ENCODE measurements at regions not wholly inside any gene's neighbourhood (a gene's known extent, or its start where the extent isn't known, plus 50 kb on each side); places are given as distances from the start of the nearest gene placed in this dataset.

- DNase-seq = peak; percentile 33
These were observed 206.6 kb upstream of the RFX3 start for GRCh38 chr9:3732077-3733038.

- DNase-seq = no peak
These were observed 204.7 kb upstream of the RFX3 start for GRCh38 chr9:3730511-3730922.

GRCh38 chr9:3721096-3721495, 195.3 kb upstream of the RFX3 start:
- DNase-seq = no peak

DNA sequence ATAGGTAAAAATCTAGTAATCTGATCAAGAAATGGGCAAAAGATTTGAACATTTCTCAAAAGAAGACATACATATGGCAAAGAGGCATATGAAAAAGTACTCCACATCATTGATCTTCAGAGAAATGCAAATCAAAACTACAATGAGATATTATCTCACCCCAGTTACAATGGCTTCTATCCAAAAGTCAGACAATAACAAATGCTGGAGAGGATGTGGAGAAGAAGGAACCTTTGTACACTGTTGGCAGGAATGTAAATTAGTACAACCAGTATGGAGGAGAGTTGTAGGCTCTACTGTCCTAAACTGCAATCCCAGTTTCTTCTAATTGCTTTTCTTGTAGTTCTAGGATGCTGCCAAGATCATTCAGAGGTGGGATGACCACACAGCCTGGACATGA, 193.5 kb upstream of the RFX3 start:
- no peak for DNase-seq

DNA sequence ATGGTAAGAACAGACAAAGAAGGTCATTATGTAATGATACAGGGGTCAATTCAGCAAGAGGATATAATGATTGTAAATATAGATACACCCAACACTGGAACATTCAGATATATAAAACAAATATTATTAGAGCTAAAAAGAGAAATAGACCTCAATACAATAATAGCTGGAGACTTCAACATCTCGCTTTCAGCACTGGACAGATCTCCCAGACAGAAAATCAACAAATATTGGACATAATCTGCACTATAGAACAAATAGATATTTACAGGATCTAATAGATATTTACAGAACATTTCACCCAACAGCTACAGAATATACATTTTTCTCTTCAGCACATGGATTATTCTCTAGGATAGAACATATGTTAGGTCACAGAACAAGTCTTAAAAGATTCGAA, 190.6 kb upstream of the RFX3 start:
- no peak for DNase-seq

GRCh38 chr9:3708751-3709150, 182.9 kb upstream of the RFX3 start:
- no peak for DNase-seq

DNA sequence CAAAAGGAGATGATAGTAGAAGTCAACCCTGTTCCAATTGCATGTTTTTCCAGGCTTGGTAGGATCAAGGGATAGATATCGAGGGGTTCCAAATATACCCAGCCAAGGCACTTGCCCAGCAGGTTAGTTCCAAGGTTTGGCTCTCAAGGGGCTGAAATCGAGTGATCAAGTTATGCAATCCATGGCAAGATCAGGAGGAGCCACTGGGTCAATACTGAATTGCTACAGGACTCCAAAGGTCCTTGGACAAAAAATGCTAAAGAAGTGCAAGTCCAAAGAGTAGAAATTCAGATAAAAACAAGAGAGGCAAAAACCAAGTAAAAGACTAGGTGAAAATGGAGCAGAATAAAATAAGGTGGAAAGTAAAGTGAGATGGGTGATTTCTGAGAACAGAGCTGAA, 179.1 kb upstream of the RFX3 start:
- no peak for DNase-seq

GRCh38 chr9:3700772-3701171, 175.0 kb upstream of the RFX3 start:
- no peak for DNase-seq

- no peak for DNase-seq
These were observed 174.1 kb upstream of the RFX3 start for GRCh38 chr9:3699883-3700282.

DNA sequence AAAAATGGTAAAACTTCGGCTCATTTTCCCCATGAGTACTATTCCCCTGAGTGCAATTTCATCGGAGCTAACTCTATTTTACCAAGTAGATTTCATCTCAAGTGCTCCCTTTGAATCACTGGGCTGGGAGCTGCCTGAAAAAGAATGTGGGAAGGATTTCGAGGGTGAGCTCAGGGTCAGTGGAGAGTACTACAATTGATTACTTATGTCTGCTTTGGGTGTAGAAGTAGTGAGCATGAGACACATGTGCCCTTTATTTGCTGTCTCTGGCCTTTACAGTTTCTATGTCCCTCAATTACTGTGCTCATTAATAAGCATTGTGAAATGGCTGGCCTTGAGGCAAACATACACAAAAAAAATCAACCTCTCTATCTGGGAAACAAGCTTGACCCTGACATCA, 172.7 kb upstream of the RFX3 start:
- no peak for DNase-seq

- no peak for DNase-seq
These were observed 172.3 kb upstream of the RFX3 start for GRCh38 chr9:3698076-3698475.

DNA sequence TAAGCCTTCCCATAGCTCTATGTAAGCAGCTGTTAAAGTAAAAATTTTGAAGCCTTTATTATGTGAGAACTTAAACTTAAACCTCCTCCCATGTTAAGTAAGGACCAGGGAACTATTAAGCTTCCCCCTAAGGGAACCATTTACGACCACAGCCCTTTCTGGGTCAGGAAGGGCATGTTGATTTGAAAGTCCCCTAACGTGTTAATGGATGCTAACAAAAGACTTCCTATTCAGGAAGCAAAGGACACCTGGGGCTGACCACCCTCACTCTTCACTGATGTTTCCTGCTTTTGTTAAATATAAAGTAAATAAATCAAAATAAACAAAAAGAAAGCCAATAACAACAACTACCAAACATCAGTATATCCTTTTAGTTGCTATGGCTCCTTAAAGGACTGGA, 170.6 kb upstream of the RFX3 start:
- DNase-seq = no peak

GRCh38 chr9:3692606-3693005, 166.8 kb upstream of the RFX3 start:
- no peak for DNase-seq

DNA sequence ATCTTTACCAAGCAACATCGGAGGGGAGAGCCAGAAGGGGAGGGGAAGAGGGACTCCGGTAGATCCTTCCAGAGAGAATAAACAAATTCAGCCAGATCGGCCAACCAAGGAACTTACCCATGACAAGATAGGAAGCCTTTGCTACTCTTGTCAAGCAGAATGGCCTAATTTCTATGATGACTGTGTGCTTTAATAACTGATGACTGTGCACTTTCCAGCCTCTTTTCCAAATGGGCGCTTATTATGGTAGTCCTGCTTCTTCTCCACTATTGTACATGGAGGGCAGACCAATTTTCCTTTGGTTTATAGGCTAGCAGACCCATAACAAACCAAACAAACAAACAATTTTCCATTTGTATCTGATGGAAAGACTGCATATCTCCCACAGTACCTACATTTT, 163.8 kb upstream of the RFX3 start:
- no peak for DNase-seq

DNA sequence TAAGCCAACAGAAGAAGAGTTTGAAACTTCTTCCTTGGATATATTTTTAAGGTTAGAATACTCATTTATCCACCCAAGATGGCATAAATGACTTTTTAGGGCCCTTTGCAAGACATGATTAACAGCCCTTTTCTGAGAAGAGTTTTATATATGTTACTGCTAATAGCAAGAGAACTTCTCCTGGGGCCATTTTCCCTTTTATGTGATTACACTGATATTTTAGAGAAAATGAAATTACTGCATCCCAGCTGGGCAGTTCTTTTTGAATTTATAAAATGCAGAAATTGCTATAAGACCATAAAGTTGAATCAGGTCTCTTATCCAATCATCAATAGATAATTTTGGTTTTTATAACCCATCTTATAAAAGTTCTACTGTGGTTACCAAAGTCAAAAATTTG, 161.3 kb upstream of the RFX3 start:
- no peak for DNase-seq

- DNase-seq = no peak
These were observed 156.4 kb upstream of the RFX3 start for GRCh38 chr9:3682186-3682585.

- DNase-seq = no peak
These were observed 151.7 kb upstream of the RFX3 start for GRCh38 chr9:3677541-3677940.

DNA sequence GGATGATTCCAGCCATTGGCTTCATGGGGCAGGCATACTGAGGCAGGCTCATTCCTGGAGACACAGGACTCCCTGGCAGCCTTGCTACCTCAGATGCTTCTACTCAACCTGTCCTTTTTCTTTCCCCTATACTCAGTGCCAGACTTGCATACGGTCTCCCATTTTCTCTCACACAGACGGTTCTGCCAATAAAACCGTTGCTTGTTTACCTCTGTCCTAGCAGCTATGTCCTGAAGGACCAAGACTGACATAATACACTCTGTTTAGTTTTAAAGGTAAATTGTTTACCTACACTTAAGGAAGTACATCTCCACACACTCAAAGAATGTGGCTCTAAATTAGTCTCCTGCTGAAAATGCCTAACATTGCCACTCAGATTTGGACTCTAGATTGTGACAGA, 151.0 kb upstream of the RFX3 start:
- no peak for DNase-seq

DNA sequence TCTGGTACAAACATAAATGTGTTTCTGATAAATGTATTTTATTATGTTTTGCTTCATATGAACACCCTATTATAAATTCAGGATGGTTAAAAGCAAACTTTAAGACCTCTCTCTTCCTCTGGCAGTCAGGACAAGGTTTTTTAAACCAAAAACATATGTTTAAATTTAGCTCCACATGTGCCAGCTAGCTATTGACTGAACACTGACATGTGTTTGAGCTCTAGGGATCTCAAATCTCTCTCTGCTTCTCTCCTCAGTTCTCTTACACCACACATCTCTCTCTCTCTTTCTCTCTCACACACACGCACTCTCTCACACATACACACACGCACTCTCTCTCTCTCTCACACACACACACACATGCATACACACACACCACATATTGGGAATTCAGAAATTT, 150.1 kb upstream of the RFX3 start:
- no peak for DNase-seq

DNA sequence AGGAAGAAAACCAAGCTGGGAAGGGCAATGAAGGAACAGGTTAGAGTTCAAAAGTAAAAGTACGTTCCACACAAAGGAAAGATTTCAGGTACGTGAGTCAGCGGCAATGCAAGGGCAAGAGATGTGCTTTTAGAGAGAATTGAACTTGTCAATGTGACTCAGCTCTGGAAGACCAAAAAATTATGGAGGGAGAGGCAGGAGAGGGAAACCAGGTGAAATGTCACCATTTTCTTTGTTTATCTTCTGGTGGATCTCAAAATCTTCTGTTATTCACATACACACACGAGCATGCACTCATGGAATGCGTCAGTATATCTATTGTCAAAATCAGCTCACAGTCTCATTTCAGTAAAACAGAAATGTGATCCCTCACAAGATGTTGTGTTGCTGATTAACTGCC, 148.8 kb upstream of the RFX3 start:
- no peak for DNase-seq

- no peak for DNase-seq
These were observed 146.6 kb upstream of the RFX3 start for GRCh38 chr9:3672399-3672798.

DNA sequence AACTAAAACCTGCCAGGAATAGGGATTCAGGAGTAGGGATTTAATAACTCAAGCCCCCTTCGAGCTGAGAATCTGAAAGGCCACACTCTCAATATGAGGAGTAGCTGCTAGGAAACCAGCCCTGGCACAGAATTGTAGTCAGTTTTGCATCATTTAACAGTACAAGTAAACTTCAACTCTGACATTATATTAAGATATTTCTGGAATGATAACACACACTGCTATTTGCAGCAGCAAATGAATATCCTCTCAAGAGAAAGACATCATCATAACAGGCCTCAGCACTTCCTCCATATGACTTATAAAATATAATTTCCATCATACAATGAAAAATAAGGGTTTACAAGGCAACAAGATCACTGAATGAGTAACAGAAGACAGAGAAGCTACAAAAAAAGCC, 138.2 kb upstream of the RFX3 start:
- DNase-seq = no peak

DNA sequence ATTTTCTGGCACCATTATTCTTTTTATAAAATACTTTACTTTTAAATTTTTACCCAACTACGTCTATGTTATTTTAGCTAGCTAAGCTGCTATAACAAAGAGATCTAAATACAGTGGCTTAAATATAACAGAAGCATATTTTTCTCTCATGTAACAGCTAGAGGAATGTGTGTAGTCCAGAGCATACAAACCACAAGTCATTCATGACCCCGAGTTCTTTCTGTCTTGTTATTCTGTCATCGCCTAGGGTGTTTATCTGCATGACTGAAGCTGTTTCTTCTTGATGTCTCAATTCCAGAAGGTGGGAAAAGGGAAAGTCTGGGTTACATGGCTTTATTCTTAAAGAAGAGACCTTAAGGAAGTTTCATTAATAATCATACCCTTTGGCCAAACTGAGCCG, 136.9 kb upstream of the RFX3 start:
- DNase-seq = no peak

- DNase-seq = no peak
These were observed 135.1 kb upstream of the RFX3 start for GRCh38 chr9:3660936-3661335.

DNA sequence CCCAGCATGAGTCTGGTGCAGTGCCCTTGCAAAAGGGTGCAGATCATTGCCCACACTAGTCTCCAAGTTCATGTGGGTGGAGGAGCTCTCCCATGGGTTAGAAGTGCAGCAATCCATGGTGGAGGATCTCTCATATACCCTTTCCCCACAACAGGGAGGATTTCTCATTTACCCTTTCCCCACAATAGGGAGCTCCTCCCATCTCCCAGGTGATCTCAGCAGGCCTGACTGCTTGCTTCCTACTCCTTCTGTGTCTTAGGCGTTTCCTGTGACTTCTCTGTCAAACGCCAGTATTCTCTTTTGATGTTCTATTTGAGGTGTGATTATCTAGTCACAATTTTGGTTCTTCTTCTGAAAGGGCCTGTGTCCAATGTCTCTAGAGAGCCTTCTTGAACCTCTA, 133.8 kb upstream of the RFX3 start:
- DNase-seq = no peak
